PC-3 (cell line): ENCODE measurements at regions not wholly inside any gene's neighbourhood (a gene's known extent, or its start where the extent isn't known, plus 50 kb on each side); places are given as distances from the start of the nearest gene placed in this dataset.

Experiments
- CTCF ChIP-seq: fragments of 300-600 bp; sonication (generic); conservative IDR thresholded peaks from 2 replicates; pipeline ENCODE4 v1.5.1; 2017; ENCODE audit warnings: antibody characterized with exemption, low read depth, mild to moderate bottlenecking, low read length
- EZH2 ChIP-seq: fragments of 300-600 bp; sonication (generic); IDR thresholded peaks from one replicate; pipeline ENCODE4 v1.6.1; 2017; ENCODE audit warnings: antibody characterized with exemption, mild to moderate bottlenecking, low read length; ENCODE audit not compliant: unreplicated experiment
- EZH2phosphoT487 ChIP-seq: fragments of 300-600 bp; sonication (generic); IDR thresholded peaks from 2 replicates; pipeline ENCODE4 v1.6.1; 2018; ENCODE audit warnings: mild to moderate bottlenecking, antibody characterized with exemption, low read length, borderline replicate concordance

GRCh38 chr3:144496141-144496835 lies 524.7 kb downstream of the DIPK2A start:
- TF ChIP-seq EZH2, result no peak
- no peak for TF ChIP-seq CTCF
- no peak for TF ChIP-seq EZH2phosphoT487
